Posterior vena cava (tissue), 2 donors: ENCODE measurements at regions not wholly inside any gene's neighbourhood (a gene's known extent, or its start where the extent isn't known, plus 50 kb on each side); places are given as distances from the start of the nearest gene placed in this dataset.
A peak's percentile ranks its signal among the peaks of the same experiment; 100 is the strongest.

Source experiments
- DNase-seq: peaks from one replicate; pipeline ENCODE4 v3.0.0-alpha.2; 2020; ENCODE audit warnings: low spot score
- intact Hi-C, 2 donors: fragments of 100-400 bp; cut with DNase I; formaldehyde crosslinking; loops; one replicate each; pipeline versions ENCODE4 v1.14.1 to v1.14.2; 2022 to 2023
- donor health status: DM: yes; HTN: yes; CAD: no.
- donor health status: DM: yes; HTN: yes; CAD: no.

GRCh38 chr1:182147136-182147820 lies 85.8 kb upstream of the ZNF648 start:
- intact Hi-C loops = loop anchor here (10.0 kb wide), 2 partner anchors 138 to 158 kb away; no protein-coding TSS in a partner anchor
- no peak for DNase-seq

- no peak for DNase-seq
Measured at GRCh38 chr1:182146286-182146685, 84.8 kb upstream of the ZNF648 start.

DNA sequence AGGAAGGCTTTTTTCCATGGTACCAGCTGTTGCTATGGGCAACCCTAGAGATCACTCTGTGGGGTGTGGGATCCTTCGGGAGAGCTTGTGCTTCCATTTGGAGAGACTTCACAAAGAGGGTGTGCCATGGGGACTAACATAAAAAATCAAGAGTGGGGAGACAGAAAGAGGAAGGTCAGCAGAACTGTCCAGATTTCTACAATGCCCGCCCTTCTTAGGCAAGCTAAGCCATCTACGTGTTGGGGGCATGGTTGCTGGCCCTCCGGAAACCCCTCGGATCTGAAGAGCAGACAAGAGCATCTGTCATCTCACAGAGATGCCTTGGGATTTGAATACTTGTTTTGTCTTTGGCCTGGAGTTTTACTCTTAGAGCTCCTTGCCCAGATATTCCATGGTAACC lies 83.9 kb upstream of the ZNF648 start:
- no peak for DNase-seq
- intact Hi-C loops = loop anchor here (2.0 to 10.0 kb wide), 3 partner anchors 139 to 251 kb away; no protein-coding TSS in a partner anchor

More at GRCh38 chr1:182146286-182146685, 84.8 kb upstream of the ZNF648 start:
- intact Hi-C loops = loop anchor here (10.0 kb wide), 2 partner anchors 139 to 159 kb away; no protein-coding TSS in a partner anchor

GRCh38 chr1:182144646-182145030 lies 83.1 kb upstream of the ZNF648 start:
- no peak for DNase-seq
- intact Hi-C loops = loop anchor here (2.0 to 10.0 kb wide), 3 partner anchors 140 to 252 kb away; no protein-coding TSS in a partner anchor

- peak; percentile 91 for DNase-seq
- intact Hi-C loops = loop anchor here (2.0 to 10.0 kb wide), 4 partner anchors 141 to 255 kb away; no protein-coding TSS in a partner anchor
Measured at GRCh38 chr1:182143825-182144645, 82.5 kb upstream of the ZNF648 start.

GRCh38 chr1:182143154-182143657 lies 81.7 kb upstream of the ZNF648 start:
- peak; percentile 97 for DNase-seq
- intact Hi-C loops = loop anchor here (2.0 to 10.0 kb wide), 3 partner anchors 142 to 256 kb away; no protein-coding TSS in a partner anchor

- intact Hi-C loops = loop anchor here (2.0 to 10.0 kb wide), 3 partner anchors 142 to 256 kb away; no protein-coding TSS in a partner anchor
- no peak for DNase-seq
Measured at GRCh38 chr1:182142621-182143020, 81.1 kb upstream of the ZNF648 start.

DNA sequence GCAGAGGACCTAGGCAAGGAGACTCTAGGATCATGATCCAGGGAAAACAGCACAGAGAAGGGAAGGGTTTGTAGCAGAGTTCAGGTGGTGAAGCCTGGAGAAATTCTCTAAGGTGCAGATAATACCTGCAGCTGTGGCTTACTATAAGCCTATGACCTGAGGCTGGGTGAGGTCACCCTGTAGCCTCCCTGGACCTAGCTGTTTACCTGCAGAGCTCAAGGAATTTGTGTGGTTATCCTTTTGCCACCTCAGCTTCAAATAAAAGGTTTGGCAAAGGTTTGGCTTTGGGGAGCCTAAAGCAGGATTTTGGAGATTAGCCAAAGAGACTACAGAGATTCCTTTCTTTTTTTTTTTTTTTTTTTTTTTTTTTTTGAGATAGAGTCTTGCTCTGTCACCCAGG lies 79.5 kb upstream of the ZNF648 start:
- no peak for DNase-seq
- intact Hi-C loops = loop anchor here (10.0 kb wide), 2 partner anchors 144 to 164 kb away; no protein-coding TSS in a partner anchor

GRCh38 chr1:182139496-182139895 lies 78.0 kb upstream of the ZNF648 start:
- intact Hi-C loops = no loop called here
- no peak for DNase-seq

DNA sequence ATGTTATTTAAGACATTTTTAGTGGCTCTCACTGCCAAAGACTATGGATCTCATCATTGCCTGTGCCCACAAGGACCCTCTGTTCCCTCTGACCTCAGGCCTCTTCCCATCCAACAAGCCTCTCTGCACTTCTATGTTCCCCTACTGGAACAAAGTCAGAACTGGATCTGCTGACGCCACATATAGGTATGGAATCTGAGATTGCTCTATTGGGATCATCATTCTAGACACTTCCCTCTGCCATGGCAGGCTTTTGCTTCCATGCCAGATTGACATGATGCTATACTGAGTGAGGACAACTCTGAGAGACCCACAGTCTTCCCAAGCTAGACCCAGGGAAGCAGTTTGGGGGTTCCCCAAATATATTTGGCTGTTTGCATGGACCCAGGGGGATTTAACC lies 76.0 kb upstream of the ZNF648 start:
- intact Hi-C loops = loop anchor here in 1 of 2 donors (2.0 kb wide), 1 partner anchor 49 kb away; no protein-coding TSS in a partner anchor
- DNase-seq = no peak

DNA sequence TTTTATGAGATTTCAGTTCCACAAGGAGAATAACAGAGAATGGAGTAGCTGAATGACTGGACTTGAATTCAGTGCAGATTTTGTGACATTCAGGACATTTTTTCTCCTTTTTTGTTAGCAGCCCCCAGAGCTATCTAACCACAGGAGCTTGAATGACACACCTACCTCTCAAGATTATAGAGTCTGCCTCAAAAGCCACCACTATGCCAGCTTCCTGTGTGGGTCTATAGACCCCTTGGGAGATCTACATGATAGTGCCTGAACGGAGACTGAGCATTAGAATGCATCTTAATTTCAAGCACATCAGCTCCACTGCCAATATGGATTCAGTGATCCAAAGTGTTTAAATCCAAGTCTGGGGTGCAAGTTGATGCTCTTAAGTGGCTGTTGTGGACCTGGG lies 74.4 kb upstream of the ZNF648 start:
- intact Hi-C loops = loop anchor here in 1 of 2 donors (2.0 kb wide), 1 partner anchor 47 kb away; no protein-coding TSS in a partner anchor
- no peak for DNase-seq

- intact Hi-C loops = no loop called here
- no peak for DNase-seq
Measured at GRCh38 chr1:182134257-182134656, 72.7 kb upstream of the ZNF648 start.

DNA sequence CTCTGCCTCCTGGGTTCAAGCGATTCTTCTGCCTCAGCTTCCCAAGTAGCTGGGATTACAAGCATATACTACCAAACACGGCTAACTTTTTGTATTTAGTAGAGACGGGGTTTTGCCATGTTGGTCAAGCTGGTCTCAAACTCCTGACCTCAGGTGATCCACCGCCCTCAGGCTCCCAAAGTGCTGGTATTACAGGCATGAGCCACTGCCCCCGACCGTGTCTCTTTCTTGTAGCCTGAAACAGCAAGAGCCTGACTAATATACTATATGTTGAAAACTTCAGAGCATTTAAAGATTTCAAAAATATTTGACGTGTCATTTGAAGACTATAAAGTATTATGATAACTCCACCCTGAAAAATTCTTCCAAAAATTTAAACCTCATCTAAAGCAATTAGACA lies 71.7 kb upstream of the ZNF648 start:
- no peak for DNase-seq
- intact Hi-C loops = no loop called here

DNA sequence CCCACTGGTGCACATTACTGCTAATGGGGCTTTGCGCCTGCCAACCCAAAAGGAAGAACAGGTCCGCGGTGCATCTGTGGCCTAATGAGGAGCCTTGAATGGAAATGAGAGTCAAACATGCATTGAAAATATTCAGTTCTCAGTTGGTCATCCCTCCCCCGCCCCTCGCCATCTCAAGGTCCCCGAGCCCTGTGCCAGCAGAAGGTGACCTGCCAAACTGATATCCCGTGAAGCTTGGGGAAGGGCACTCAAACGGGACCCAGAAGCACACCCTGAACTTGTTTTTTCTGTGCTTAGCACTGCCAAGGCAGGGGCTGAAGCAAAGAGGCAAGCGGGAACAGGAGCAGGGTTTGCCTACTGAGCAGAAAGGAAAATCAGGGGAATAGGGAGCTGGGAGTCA lies 67.9 kb upstream of the ZNF648 start:
- no peak for DNase-seq

GRCh38 chr1:182128502-182128901 lies 67.0 kb upstream of the ZNF648 start:
- DNase-seq = no peak
- intact Hi-C loops = no loop called here

More for the DNA sequence above, 67.9 kb upstream of the ZNF648 start:
- intact Hi-C loops = no loop called here

- DNase-seq = no peak
- intact Hi-C loops = no loop called here
Measured at GRCh38 chr1:182127656-182128055, 66.1 kb upstream of the ZNF648 start.

GRCh38 chr1:182126272-182126800 lies 64.8 kb upstream of the ZNF648 start:
- intact Hi-C loops = no loop called here

GRCh38 chr1:182122913-182123260 lies 61.4 kb upstream of the ZNF648 start:
- DNase-seq = no peak
- intact Hi-C loops = loop anchor here in 1 of 2 donors (5.0 kb wide), 1 partner anchor 1631 kb away; no protein-coding TSS in a partner anchor

More at GRCh38 chr1:182126272-182126800, 64.8 kb upstream of the ZNF648 start:
- no peak for DNase-seq

DNA sequence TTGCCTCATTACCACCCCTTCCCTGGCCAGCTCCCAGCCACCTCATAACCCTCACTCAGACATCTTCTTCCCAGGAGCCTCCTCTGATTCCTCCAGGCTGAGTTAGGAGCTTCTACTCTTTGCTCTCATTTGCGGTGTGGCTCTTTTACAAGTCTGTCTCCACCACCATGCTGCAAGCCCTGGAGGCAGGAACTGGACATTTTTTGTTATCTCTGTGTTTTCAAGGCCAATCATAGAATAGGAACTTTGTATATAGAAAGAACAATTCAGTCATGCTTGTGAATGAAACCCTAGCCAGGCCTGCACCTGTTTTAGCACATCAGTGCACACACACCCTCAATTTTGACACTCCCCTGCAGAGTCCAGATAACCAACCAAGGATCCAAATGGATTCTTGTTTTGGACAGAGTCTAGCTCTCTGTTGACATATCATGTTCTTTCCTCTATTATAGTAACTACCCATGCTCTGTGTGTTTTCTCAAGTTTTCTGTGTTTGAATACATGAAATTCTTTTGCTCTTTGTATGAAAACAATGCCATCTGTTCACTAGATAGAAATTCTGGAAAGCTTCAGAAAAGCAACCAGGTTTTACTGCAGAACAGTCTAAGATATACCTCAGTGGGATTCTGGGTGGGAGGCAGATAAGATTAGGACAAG lies 60.9 kb upstream of the ZNF648 start:
- no peak for DNase-seq
- intact Hi-C loops = loop anchor here in 1 of 2 donors (5.0 kb wide), 1 partner anchor 1630 kb away; no protein-coding TSS in a partner anchor
